ENCODE measurements at regions not wholly inside any gene's neighbourhood (a gene's known extent, or its start where the extent isn't known, plus 50 kb on each side); places are given as distances from the start of the nearest gene placed in this dataset.

DNA sequence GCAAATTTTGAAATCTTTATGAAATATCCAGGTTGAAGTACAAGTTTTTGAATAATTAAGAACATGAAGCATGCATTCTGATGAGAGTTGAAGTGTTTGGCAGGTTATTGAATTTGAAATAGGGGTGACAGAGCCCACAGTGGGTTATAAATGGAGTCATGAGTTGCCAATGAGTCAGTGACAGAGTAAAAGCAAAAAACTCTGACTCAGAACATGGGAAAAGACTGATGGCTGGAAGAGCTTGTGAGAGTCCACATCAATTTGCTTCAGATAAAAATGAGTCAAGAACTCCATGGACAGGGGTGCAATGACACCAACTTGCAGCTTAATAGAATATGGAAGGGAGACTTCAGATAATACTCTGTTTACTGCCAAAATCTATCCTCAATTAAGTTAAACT lies 105.3 kb downstream of the SLC6A15 start:
- DNase-seq, result no peak

DNA sequence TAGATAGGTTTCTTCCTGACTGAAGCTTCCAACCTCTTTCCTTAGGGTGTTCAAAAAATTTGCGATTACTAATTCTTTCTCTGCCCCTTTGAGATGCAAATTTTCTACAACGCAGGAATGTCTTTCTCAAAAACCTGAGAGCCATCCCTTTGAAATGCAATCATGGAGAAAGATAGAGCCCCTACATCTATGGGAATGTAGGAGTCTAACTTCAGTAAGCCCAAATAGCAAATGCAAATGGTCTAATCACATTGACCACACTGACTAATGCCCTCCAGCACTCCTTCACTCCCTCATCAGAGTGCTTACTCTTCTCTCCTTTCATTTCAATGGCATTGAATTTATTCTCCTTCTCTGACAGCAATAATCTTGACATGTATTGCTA lies 107.1 kb downstream of the SLC6A15 start:
- DNase-seq, result no peak

DNA sequence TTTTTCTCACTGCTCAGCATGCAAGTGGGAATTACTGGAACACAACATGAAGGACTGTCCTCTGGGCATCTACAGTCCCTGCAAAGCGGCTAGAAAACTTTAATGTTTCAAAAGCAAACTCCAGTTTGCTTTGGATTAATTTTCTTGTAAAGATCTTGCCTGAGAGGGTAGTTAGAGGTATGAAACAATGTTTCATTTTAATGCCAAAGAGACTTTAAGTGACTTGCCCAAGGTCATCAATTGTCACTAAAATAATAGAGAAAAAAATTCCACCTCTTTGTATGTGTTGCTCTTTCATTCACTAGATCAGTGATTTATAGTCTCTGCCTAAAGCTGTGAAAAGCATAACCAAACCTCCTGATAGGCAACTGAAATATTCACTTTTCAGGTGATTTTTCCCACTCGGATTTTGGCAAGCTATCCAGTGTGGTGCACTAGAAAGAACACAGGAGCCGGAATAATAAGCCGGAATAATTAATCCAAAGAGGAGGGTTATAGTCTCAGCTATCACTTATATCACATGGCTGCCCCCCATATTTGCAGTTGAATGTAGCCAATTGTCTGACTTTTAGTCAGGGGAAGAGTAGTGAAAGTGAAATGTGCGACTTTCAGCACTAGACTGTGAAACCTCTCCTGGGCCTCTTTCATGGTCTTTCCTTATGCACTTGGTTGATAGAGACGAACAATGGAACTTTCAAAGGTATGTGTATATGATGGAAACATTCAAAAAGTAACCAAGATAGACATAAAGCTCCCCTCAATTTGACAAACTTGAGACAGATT lies 107.7 kb downstream of the SLC6A15 start:
- DNase-seq, result no peak

DNA sequence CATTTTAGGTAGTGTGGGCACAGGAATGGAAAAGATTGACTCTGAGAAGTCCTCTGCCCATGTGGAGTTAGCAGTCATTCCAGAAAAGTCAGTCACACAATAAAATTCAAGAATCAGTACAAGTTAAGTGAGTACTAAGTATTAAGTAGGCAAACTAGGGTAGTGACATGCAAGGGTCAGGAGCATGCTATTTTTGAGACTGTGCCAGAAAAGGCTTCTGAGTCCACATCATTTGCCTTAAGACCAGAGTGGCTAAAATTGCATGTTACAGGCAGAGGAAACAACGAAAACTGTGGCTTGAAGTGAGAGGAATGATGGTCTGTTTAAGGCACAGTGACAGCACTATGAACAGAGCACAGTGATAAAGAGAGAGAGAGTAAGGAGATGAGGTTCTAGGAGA lies 108.9 kb downstream of the SLC6A15 start:
- no peak for DNase-seq

DNA sequence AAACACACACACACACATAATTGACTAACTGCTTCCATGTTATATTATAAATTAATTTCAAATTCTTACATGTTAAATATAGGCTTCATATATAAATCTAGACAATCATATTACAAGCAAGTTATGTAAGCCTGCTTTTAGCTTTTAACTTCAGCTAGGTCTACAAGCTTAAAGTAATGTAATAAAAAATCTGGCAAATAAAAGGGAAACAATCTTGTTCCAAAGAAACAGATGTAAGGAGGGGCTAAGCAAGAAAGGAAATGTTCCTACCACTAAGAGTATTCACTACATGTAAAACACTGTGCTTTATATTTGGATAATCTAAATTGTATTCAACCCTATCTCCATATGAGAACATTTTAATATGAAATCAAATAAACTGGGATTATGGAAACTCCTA lies 110.4 kb downstream of the SLC6A15 start:
- no peak for DNase-seq

DNA sequence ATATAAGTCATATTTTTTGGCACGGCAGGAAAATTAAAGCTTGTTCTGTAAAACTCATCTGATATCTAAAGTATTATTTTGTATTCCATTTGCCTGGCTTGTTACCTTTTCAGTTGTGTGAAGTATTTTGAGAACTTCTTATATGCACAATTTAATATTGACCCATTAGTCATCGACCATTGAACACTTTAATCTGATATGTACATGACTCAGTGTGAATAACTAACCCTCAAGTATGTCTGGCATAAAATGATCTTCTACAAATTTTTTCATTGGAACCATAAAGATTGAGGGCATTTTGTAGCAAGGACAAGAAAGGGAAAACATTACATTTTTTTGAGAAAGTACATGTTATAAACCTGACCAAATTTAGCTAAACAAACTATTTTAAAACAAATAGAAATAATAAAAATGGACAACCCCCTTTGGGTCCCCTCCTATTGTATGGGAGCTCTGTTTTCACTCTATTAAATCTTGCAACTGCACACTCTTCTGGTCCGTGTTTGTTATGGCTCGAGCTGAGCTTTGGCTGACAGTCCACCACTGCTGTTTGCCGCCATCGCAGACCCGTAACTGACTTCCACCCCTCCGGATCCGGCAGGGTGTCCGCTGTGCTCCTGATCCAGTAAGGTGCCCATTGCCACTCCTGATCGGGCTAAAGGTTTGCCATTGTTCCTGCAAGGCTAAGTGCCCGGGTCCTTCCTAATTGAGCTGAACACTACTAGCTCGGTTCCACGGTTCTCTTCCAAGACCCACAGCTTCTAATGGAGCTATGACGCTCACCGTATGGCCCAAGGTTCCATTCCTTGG lies 118.8 kb downstream of the SLC6A15 start:
- DNase-seq, result no peak

DNA sequence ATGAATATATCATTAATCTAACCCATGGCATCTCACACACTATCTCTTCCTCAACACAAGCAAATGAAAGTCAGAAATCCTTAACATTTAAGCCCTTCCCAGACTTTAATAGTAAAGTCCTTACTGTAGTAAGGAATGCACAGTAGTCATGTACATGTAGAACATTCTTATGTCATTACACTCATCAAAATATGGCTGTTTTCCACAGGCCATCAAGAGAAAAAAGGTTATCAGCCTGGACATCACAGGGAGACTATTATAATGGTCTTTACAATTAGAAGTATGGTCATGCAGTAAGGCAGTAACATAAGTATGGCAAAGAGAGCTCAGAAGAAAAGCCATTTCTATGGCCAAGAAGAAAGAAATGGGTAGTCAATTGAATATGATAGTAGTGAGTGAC lies 121.2 kb downstream of the SLC6A15 start:
- no peak for DNase-seq

DNA sequence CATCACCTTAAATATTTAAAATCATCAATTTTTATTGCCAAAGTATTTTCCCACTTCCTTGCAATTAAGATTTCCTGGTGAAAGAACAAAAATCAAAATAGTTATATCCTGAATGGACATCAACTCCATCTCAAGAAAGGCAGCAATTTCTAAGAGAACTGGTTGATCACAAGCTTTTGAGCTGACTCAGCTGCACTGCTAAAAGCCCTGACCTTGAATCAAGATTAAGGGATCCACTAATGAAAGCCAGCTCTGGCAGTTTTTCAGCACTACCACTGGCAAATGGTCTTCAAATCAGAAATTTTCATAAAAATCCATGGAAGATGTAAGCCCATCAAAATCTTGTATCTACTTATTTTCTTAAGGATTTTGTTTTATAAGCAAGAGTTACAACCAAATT lies 123.4 kb downstream of the SLC6A15 start:
- DNase-seq, result no peak

DNA sequence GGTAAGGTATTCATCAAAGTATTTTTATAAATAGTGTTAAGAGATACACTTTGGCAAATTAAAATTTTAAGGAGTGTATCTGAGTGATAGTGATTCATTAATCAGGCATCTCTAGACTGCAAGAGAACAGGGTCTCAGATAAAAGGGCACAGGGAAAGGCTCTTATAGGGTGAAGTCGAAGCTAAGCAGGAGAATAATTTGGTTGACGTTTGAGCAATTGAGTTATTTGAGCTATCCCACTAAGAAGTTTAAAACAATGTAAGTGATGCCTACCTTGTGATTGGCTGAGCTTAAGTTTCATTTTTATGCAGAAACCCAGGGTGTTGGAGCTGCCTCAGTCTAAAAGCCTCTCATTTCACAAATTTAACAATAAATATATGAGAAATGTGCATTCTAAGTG lies 125.3 kb downstream of the SLC6A15 start:
- DNase-seq, result no peak

DNA sequence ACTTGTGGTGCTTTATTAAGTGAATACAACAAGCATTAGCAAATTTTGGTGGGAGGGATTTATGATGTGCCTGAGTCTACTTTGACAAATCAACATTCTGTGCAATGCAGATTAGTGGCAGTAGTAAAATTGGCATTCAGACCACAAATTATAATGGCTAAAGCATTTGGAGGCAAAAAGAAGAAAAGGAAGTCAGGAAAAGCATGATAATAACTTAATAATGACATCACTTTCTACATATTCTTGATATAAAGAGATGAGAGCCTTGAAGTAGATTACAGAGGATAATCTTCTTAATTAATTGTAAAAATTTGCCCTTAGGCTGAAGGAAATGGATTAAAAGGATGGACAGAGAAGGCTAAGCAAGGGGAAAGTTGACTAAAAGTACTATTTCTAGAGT lies 126.0 kb downstream of the SLC6A15 start:
- no peak for DNase-seq

DNA sequence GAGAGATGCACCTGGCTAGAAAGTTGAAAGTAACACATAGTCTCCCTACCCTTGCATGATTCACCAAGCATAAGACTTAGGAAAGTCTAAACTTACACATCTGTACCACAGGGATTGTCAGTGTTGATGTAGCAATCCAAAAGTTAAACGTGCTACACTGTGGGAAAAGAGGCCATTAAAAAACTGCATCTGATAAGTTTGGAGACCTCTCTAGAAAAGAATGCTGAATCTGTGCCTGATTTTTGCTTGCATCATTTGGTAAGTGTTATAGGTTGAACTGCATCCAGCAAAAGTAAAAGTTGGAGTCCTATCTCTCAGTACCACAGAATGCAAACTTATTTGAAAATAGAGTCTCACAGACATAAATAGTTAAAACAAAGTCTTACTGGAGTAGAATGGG lies 126.6 kb downstream of the SLC6A15 start:
- DNase-seq, result no peak

DNA sequence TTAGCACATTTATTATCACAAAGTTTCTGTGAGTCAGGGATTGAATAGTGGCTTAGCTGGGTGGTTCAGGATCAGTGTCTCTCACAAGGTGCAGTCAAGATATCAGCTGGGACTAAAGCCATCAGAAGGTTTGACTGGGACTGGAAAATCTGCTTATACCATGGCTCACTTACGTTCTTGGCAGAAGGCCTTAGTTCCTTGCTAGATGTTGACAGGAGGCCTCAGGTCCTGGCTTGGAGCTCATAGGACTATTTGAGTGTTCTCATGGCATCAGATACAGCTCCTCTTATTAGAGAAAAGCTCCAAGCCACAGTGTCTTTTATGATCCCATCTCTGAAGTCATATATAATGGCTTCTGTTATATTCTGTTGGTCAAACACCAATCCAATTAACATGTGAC lies 127.3 kb downstream of the SLC6A15 start:
- no peak for DNase-seq

DNA sequence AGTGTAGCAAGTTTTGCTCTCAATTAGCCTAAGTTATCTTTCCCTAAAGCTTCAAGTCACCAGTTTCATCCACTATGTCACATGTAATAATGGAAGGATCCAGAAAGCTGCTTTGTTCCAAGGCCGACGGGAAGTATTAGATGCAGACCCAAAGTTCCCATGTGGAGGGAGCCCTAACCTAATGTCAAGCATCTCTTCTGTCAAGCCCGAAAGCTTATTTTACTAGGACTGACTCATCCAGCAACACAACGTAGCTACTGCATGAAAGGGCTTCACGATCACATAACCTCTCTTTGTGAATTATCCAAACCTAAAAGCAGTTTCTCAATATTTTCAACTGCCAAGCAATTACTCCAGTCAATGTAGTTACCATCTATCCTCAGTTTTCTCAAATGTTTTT lies 133.4 kb downstream of the SLC6A15 start:
- no peak for DNase-seq

DNA sequence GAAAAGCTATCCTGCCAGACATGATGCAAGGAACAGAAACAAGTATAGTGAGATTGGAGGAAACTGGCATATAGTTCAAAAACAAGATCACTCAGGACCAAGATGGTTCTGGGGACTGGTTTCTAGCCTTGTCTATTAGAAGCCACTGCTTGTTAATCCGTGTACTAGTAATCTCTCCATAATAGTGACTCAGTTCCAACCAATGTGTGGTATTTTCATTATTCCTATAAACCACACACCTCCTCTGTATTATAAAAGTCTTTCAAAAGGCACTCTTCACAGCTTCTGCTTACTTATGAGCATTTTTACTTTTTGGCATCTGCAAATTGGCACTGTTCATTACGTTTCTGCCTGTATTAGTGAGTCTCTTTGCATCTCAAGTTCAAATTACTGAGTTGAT lies 140.3 kb downstream of the SLC6A15 start:
- DNase-seq, result no peak

DNA sequence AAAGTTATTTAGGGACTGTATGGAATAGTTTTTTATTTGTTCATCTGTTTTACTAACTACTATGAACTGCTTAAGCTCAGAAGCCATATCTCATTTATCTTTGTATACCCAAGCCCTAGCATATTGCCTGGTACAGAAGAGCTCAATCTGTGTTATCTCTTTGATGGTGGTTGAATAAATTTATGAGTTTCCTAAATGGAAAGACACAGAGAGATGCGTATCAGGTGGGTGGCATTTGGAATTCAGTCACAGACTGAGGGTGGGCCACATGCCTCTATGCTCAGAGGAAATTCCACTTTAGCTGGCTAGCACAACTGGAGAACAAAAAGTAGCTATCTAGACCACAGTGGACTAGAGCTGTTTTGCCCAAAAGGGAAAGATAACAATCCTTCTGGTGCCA lies 145.5 kb downstream of the SLC6A15 start:
- no peak for DNase-seq

DNA sequence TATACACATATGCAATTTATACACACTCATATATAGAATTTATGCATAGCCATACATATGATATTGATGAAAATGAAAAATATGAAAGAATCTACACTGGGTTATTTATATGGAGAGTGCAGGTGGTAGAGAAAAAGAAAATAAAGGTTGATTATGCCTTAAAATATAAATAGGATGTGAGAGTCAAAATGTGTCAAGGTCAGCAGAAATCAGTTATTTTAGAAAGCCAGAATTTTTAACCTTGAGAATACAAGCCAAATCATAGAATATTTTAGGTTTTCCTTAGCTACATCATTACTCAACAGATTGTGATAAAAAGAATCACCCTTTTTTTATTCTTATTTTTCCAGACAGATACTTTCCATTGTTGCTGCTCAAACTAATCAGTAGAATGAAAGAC lies 146.2 kb downstream of the SLC6A15 start:
- no peak for DNase-seq

DNA sequence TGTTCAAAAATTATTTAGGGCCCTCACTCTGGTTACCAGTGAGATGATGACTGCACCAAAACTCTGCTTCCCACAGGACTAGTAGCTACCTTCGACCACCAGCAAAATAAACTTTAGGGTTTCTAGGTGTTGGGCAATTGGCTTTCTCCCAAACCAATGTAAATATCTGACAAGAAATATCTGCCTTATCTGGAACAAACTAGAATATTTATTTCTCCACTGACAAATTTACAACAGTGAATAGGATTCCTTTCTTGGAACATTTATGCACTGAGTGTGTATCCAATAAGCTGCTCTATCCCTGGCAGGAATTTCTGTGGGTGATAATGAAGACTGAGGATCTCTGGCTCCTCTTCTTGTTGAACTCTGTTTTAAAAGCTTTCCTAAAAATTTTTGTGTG lies 148.6 kb downstream of the SLC6A15 start:
- DNase-seq, result no peak

DNA sequence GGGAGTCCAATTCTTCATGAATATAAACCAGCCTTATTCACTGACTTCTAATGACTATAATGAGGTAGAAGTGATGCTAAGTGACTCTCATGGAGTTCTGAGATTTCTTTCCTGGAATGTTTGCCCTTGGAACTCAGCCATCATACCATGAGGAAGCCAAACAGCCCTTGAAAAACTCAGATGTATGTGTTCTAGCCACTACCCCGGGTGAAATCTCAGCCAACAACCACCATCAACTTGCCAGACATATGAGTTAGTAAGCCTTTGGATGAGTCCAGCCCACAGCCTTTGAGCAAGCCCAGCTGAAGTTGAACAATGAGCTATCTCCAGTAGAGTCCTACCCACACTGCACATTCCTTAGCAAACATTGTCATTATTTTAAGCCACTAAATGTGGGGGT lies 149.5 kb downstream of the SLC6A15 start:
- DNase-seq, result no peak

DNA sequence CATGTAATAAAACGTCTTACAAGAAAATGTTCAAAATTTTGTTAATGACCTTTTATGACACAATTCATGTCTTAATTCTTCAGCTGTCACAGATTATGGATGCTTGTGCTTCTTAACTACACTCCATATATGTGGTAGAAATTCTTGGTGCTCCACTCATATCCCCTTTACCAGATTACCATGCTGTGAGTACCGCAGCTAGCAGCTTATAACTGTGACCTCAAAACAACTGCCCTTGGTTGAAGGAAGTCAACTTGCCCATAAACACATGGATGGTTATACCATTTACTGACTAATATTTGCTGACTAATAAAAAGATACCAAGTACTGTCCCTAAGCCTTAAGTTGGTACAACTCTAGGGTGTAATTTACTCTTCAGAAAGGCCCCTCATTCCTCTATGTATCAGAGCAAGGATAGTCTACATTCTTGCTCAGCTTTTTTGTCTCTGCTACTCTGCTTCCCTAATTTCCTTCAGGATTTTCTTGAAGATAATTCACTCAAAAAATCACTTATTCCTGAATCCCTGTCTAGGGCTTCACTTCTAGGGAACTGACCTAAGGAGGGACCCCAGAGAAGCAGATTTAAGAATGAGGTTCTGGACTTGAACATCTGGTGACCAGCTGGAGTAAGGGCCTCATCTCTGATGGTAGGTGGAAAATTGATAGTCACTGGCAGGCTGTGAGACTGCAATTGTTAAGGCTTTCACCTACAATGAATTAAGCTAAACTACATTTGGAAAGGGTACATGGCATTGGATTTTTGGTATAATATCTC lies 152.3 kb downstream of the SLC6A15 start:
- DNase-seq, result no peak

DNA sequence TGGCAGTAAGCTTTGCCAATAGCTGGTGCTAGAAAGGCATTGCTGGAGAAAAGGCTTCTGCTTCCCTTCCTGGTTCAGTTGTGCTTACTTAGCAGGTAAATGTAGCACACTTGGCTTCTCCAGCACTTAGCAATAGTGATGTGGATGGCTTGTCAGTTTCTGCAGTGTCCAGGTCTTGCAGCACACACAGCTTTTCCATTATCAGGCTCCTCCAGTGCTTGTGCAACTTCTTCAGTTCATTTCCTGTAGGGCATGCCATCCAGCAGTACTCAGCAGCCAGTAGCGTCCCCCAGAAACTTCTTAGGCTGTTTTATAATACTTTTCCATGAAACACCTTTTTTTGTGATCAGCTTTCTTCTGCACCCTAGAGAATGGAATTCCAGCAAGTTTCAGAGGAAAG lies 154.6 kb downstream of the SLC6A15 start:
- DNase-seq, result no peak

DNA sequence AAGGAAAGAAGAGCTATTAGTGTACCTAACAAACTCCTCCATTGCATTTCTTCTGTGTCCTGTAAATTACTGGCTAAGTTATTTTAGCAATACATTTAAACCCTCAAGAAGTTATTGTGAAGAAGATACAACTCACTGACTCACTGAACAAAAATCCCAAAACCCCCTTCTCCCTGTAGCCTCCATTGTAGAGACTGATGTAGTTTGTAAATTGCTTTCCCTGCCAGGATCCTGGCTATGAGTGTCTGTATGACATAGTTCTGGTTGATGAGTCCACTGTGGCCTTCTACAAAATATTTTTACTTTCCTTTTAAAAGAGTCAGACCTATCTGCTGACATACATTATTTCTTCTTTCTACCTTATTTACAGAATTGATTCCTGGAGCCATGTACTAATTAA lies 155.6 kb downstream of the SLC6A15 start:
- no peak for DNase-seq

DNA sequence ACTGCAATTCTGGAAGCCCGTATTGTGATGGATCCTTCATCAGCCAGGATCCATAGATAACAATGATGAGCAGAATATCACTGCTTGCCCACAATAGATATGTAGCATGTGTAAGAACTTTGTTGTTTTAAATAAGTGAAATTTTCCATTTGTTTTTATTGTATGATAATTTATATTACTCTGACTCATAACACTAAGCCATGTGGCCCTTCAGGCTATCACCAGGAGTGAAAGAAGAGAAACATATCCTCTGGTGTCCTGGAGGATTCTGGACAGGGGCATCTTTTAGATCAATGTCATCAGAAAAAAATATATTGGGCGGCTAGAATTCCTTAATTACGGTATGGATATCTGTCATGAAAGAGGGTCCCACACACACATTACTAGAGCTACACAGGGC lies 167.5 kb downstream of the SLC6A15 start:
- no peak for DNase-seq

DNA sequence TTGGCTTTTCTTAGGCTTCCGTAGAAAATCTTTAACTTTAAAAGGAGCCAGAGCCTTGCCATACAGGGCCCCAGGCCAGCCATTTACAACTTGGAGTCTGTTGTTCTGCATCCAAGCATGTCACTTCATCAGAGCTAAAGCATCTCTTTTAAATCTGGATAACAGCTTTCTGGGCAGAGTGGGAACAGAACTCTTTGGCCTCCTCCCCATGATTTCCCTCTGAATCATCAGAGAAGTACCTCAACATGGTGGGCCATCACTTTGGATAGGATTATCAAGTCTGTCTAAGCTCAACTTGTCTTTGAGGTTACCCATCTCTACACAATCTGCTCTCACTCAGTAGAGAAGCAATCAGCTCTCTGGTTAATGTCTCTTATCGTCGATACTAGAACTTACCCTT lies 170.9 kb downstream of the SLC6A15 start:
- no peak for DNase-seq

DNA sequence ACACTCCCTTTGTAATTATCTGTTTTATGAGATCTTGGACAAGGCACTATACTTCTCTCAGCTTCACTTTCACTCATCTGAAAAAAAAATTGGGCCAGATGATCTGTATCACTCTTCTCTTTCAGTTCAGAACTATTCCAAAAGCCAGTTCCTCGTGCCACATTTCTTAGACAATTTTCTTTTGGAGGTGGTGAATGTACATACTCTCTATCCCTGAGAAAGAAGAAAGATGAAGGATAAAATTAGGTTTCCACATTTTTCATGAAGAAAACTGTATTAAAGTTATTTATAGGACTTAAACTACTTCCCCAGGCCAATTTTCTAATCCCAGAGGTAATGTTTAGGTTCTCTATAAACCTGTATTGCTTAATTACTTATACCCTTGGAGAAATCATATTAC lies 171.6 kb downstream of the SLC6A15 start:
- DNase-seq, result no peak
